T-helper 22 cell (primary cell): ENCODE measurements at regions not wholly inside any gene's neighbourhood (a gene's known extent, or its start where the extent isn't known, plus 50 kb on each side); places are given as distances from the start of the nearest gene placed in this dataset.
"Not testable (repeated sequence)": the region's sequence is repeated elsewhere in the genome, so short reads cannot be mapped to it uniquely, and the experiment has no call there.

Experiments
- DNase-seq: peaks from one replicate; pipeline ENCODE4 v3.0.0-alpha.2; 2020; ENCODE audit warnings: low read depth

GRCh38 chr2:82797469-82797868, 1661.6 kb downstream of the SUCLG1 start:
- DNase-seq, result no peak

GRCh38 chr2:82796132-82796531, 1662.9 kb downstream of the SUCLG1 start:
- DNase-seq, result no peak

- DNase-seq, result no peak
Measured at GRCh38 chr2:82795446-82795845, 1663.6 kb downstream of the SUCLG1 start.

- DNase-seq, result no peak
Measured at GRCh38 chr2:82793711-82794435, 1665.2 kb downstream of the SUCLG1 start.

GRCh38 chr2:82792316-82792715, 1666.8 kb downstream of the SUCLG1 start:
- no peak for DNase-seq

GRCh38 chr2:82790206-82791021, 1668.7 kb downstream of the SUCLG1 start:
- no peak for DNase-seq

- no peak for DNase-seq
Measured at GRCh38 chr2:82789851-82790205, 1669.3 kb downstream of the SUCLG1 start.

GRCh38 chr2:82781176-82781915, 1677.7 kb downstream of the SUCLG1 start:
- DNase-seq, result no peak

- DNase-seq, result no peak
Measured at GRCh38 chr2:82780050-82780449, 1679.0 kb downstream of the SUCLG1 start.

GRCh38 chr2:82752396-82752795, 1706.7 kb downstream of the SUCLG1 start:
- DNase-seq, result no peak

- DNase-seq, result no peak
Measured at GRCh38 chr2:82748653-82749052, 1710.4 kb downstream of the SUCLG1 start.

- DNase-seq, result no peak
Measured at GRCh38 chr2:82740527-82740926, 1718.6 kb downstream of the SUCLG1 start.

GRCh38 chr2:82737965-82738364, 1721.1 kb downstream of the SUCLG1 start:
- DNase-seq, result not testable (repeated sequence)

GRCh38 chr2:82735336-82735735, 1723.7 kb downstream of the SUCLG1 start:
- DNase-seq, result no peak

- no peak for DNase-seq
Measured at GRCh38 chr2:82731824-82732223, 1727.3 kb downstream of the SUCLG1 start.

GRCh38 chr2:82730811-82731210, 1728.3 kb downstream of the SUCLG1 start:
- DNase-seq, result no peak

- DNase-seq, result no peak
Measured at GRCh38 chr2:82728090-82728489, 1731.0 kb downstream of the SUCLG1 start.

GRCh38 chr2:82708681-82709080, 1750.4 kb downstream of the SUCLG1 start:
- no peak for DNase-seq

GRCh38 chr2:82697231-82697630, 1761.8 kb downstream of the SUCLG1 start:
- DNase-seq, result no peak

GRCh38 chr2:82694431-82694830, 1764.6 kb downstream of the SUCLG1 start:
- no peak for DNase-seq

GRCh38 chr2:82690757-82691411, 1768.2 kb downstream of the SUCLG1 start:
- no peak for DNase-seq

- no peak for DNase-seq
Measured at GRCh38 chr2:82675186-82675585, 1783.9 kb downstream of the SUCLG1 start.
